SU-DHL-6 (cell line): ENCODE measurements at regions not wholly inside any gene's neighbourhood (a gene's known extent, or its start where the extent isn't known, plus 50 kb on each side); places are given as distances from the start of the nearest gene placed in this dataset.

ENCODE experiments used
- H2AFZ ChIP-seq: fragments of 200-600 bp; sonication (generic); 2 replicates; pipeline ENCODE4 v1.6.1; 2014; ENCODE audit warnings: low read depth, mild to moderate bottlenecking, moderate library complexity, mixed read lengths, antibody characterized with exemption, low read length; ENCODE audit not compliant: severe bottlenecking
- H3F3A ChIP-seq: fragments of 200-600 bp; shearing (Covaris generic); 2 replicates; pipeline ENCODE4 v1.6.0; 2016; ENCODE audit warnings: antibody characterized with exemption, mild to moderate bottlenecking; ENCODE audit not compliant: insufficient read depth
- H3K27ac ChIP-seq: fragments of 200-600 bp; sonication (generic); 2 replicates; pipeline ENCODE4 v1.5.1; 2016; ENCODE audit warnings: low read depth, mild to moderate bottlenecking, low read length, moderate library complexity, mixed read lengths
- H3K27me3 ChIP-seq: fragments of 200-600 bp; sonication (generic), shearing (Covaris generic); 2 replicates; pipeline ENCODE4 v1.6.0; 2014; ENCODE audit warnings: mild to moderate bottlenecking, low read length
- H3K36me3 ChIP-seq: fragments of 200-600 bp; sonication (generic); 2 replicates; pipeline ENCODE4 v1.6.1; 2014; ENCODE audit warnings: mild to moderate bottlenecking, low read length, mixed read lengths
- H3K4me2 ChIP-seq: fragments of 300-600, 200-600 bp; shearing (Covaris generic), sonication (generic); 2 replicates; pipeline ENCODE4 v1.6.0; 2014; ENCODE audit warnings: low read length, low read depth, mild to moderate bottlenecking; ENCODE audit not compliant: poor library complexity, severe bottlenecking
- H3K4me3 ChIP-seq: fragments of 200-600 bp; sonication (generic); 2 replicates; pipeline ENCODE4 v1.5.1; 2014; ENCODE audit warnings: antibody characterized with exemption, low read length, mild to moderate bottlenecking, mixed read lengths; ENCODE audit not compliant: insufficient read depth, poor library complexity, severe bottlenecking
- H3K79me2 ChIP-seq: fragments of 200-600 bp; sonication (generic); 2 replicates; pipeline ENCODE4 v1.6.1; 2014; ENCODE audit warnings: mild to moderate bottlenecking, low read length, moderate library complexity; ENCODE audit not compliant: insufficient read depth
- H3K9ac ChIP-seq: fragments of 200-600 bp; sonication (generic); 2 replicates; pipeline ENCODE4 v1.7.0; 2014; ENCODE audit warnings: mild to moderate bottlenecking, low read length
- H3K9me2 ChIP-seq: fragments of 200-600 bp; sonication (generic); replicated peaks from 2 replicates; pipeline ENCODE4 v1.6.1; 2014; ENCODE audit warnings: low read length; ENCODE audit not compliant: insufficient read depth
- H3K9me3 ChIP-seq: fragments of 200-600 bp; sonication (generic); 2 replicates; pipeline ENCODE4 v1.6.1; 2014; ENCODE audit warnings: low read length, mixed read lengths; ENCODE audit not compliant: insufficient read depth
- H4K20me1 ChIP-seq: fragments of 200-600 bp; sonication (generic); 2 replicates; pipeline ENCODE4 v1.6.1; 2014; ENCODE audit warnings: low read depth, mild to moderate bottlenecking, antibody characterized with exemption, low read length, moderate library complexity, mixed read lengths
- CTCF ChIP-seq: fragments of 200-600 bp; sonication (generic); IDR thresholded peaks from one replicate; pipeline ENCODE4 v1.5.1; 2017; ENCODE audit warnings: antibody characterized with exemption, mild to moderate bottlenecking, low read length, moderate library complexity; ENCODE audit not compliant: insufficient read depth, poor library complexity, severe bottlenecking
- EZH2phosphoT487 ChIP-seq: fragments of 200-600 bp; sonication (generic), shearing (Covaris generic); conservative IDR thresholded peaks from 2 replicates; pipeline ENCODE4 v1.6.1; 2018; ENCODE audit warnings: mild to moderate bottlenecking, antibody characterized with exemption, low read length, moderate library complexity, mixed read lengths

DNA sequence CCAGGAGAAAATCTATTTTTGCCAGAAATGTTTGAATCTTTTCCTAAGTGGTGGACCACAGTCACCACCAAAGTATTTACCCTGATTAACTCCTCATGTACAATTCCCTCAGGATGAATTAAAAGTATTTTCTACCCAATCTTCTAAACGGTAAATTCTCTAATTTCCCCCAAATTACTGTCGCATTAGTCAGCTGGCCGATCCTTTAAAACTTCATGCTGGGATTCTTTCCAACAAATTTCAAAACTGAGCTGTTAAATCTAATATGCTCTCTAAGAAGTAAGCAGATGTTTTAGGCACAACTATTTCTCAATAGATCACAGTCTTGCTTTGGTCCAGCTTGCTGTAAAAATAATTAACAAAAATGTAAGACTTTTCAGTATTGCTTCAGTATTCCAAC, 447.2 kb downstream of the FRK start:
- no peaks in the 10 kb centered on the region for H3K79me2 ChIP-seq
- TF ChIP-seq CTCF (no peak), EZH2phosphoT487 (no peak)
- no peaks in the 10 kb centered on the region for H3F3A ChIP-seq
- H3K36me3 ChIP-seq = no peaks in the 10 kb centered on the region
- H3K4me2 ChIP-seq = no peak overlapping the region
- no peak overlapping the region for H2AFZ ChIP-seq
- no peaks in the 10 kb centered on the region for H3K9me3 ChIP-seq
- no peak overlapping the region for H3K4me3 ChIP-seq
- no peak overlapping the region for H3K27ac ChIP-seq
- no peak overlapping the region for H3K9ac ChIP-seq
- H3K9me2 ChIP-seq = no peaks in the 10 kb centered on the region
- no peaks in the 10 kb centered on the region for H4K20me1 ChIP-seq
- H3K27me3 ChIP-seq = no peaks in the 10 kb centered on the region

DNA sequence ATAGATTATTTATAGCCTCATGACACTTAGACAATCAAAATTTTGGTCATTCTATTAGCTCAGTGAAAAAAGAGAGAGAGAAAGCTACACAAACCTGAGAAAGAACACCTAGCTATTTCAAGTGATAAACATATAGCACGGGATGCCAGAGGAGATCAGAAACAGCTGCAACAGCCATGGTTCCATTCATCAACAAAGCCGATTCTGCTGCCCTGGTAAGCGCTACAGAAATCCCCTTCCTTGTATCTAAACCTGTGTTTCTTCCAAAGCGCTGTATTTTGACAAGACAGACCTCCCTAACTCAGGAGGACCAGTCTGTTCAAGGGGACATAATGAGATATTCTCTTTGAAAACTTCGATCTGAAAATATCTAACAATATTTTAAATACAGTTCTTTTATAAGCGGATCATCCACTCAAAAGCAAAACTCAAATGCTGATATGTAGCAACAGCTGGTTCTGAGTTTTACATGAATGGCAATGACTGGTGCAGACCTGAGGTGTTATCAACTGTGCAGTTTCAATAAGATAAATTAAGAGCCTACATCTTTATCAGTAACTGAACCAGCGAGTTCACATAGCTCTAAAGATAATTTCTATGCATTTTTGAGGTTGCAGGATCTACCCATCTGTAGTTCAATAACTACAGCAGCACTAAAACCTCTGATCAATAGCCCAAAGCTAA, 447.8 kb downstream of the FRK start:
- Histone ChIP-seq H3K36me3 (no peaks in the 10 kb centered on the region), H3K27ac (no peak overlapping the region), H3K4me2 (no peak overlapping the region), H3K9me3 (no peaks in the 10 kb centered on the region), H4K20me1 (no peaks in the 10 kb centered on the region), H3K9me2 (no peaks in the 10 kb centered on the region), H3K79me2 (no peaks in the 10 kb centered on the region), H3K27me3 (no peaks in the 10 kb centered on the region), H3K4me3 (no peak overlapping the region), H3F3A (no peaks in the 10 kb centered on the region), H2AFZ (no peak overlapping the region), H3K9ac (no peak overlapping the region)
- TF ChIP-seq CTCF (no peak), EZH2phosphoT487 (no peak)

DNA sequence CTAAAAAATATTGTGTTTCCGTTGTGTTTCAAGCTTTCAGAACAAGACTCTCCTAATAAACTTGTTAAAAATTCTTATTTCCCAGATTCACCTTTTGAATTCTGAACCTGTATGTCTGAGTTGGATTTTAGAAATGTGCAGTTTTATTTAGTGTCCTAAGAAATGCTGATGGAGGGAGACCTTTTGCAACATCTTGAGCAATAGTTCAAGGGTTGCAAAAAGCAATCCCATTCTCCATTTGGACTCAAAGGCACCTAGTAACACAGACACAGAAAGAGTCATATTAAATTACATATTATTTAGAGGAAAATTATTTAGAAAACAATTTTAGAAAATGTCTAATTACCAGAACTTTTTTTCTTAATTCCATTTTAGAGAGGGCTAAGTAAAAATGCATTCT, 448.5 kb downstream of the FRK start:
- Histone ChIP-seq H3K4me3 (no peak overlapping the region), H3K4me2 (no peak overlapping the region), H3F3A (no peaks in the 10 kb centered on the region), H3K36me3 (no peaks in the 10 kb centered on the region), H3K9ac (no peak overlapping the region), H2AFZ (no peak overlapping the region), H3K9me2 (no peaks in the 10 kb centered on the region), H3K27ac (no peak overlapping the region), H4K20me1 (no peaks in the 10 kb centered on the region), H3K79me2 (no peaks in the 10 kb centered on the region), H3K9me3 (no peaks in the 10 kb centered on the region), H3K27me3 (no peaks in the 10 kb centered on the region)
- TF ChIP-seq CTCF (no peak), EZH2phosphoT487 (no peak)
